ENCODE measurements at regions not wholly inside any gene's neighbourhood (a gene's known extent, or its start where the extent isn't known, plus 50 kb on each side); places are given as distances from the start of the nearest gene placed in this dataset.
"Not testable (repeated sequence)": the region's sequence is repeated elsewhere in the genome, so short reads cannot be mapped to it uniquely, and the experiment has no call there.

DNA sequence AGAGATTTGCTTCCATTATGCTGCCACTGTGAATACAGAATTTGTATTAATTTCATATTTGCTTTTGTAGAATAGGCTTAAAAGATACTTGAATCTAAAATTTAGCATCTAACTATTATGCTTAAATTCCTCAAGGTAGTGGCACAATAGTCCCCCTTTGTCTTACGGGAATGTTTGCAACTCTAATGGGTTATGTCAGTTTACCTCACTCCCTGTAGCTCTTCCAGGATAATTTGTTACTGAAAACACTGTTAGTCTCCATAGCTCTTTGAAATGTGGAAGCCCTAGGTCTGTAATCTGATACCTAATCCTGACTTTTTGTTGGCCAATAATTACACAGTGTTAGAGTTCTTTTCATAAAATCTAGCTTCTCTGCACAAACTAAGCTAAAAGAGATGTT, 433.4 kb downstream of the PYDC2 start:
- no peak for DNase-seq
- ATAC-seq: no peak
- H3K4me1 Mint-ChIP-seq: no peaks in the 10 kb centered on the region
- Histone ChIP-seq H3K4me1 (ENCODE audit: control insufficient read depth in 2 of 2, insufficient read depth in 2 of 2, low read length in 2 of 2) (no peaks in the 10 kb centered on the region), H3K36me3 (ENCODE audit: control insufficient read depth in 2 of 3, insufficient read depth in 3 of 3, low read length in 3 of 3) (no peaks in the 10 kb centered on the region), H3K4me3 (ENCODE audit: low read length) (no peak overlapping the region), H3K9me3 (ENCODE audit: control insufficient read depth in 2 of 3, low read length in 3 of 3) (no peaks in the 10 kb centered on the region), H3K27ac (ENCODE audit: low read depth, low read length) (no peak overlapping the region), H3K27me3 (ENCODE audit: control insufficient read depth in 2 of 2, insufficient read depth in 2 of 2, low read length in 2 of 2) (no peaks in the 10 kb centered on the region)
- ChIA-PET POLR2A (no interaction called here), CTCF (no interaction called here)
- intact Hi-C loops (cut with micrococcal nuclease): no loop called here
- no peak overlapping the region for H3K4me3 Mint-ChIP-seq
- peaks cover 0 to 13% (median 0%) of the 10 kb centered on the region in 11 donors for H3K9me3 Mint-ChIP-seq
- no peak overlapping the region for H3K27ac Mint-ChIP-seq
- H3K36me3 Mint-ChIP-seq: no peaks in the 10 kb centered on the region
- H3K27me3 Mint-ChIP-seq: no peaks in the 10 kb centered on the region

DNA sequence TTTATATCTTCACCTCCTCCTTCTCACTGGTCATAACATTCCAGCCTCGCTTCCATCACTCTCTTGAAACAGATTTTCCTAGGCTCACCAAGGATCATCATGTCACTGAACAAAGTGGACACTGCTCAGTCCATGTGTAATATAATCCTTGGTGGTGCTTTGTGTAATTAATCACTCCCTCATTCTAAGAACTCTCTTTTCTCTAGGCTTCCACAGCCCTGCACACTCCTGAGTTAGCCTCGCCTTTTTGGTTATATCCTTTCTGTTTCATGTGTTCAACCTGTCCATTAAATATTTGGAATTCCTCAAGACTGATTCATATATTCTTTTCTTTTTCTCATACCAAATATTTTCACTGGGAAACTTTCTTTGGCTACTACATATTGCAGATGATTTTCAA, 440.8 kb downstream of the PYDC2 start:
- intact Hi-C loops (cut with micrococcal nuclease): no loop called here
- no peaks in the 10 kb centered on the region for H3K36me3 Mint-ChIP-seq
- POLR2A ChIA-PET: no interaction called here
- H3K27ac Mint-ChIP-seq: no peak overlapping the region
- peaks cover 0 to 3% (median 0%) of the 10 kb centered on the region in 11 donors for H3K9me3 Mint-ChIP-seq
- H3K27ac ChIP-seq (ENCODE audit: low read depth, low read length): no peak overlapping the region
- CTCF ChIA-PET: no interaction called here
- DNase-seq (no peak), ATAC-seq (no peak)
- H3K4me1 Mint-ChIP-seq: no peaks in the 10 kb centered on the region
- H3K4me3 Mint-ChIP-seq: no peak overlapping the region
- no peaks in the 10 kb centered on the region for H3K9me3 ChIP-seq (ENCODE audit: control insufficient read depth in 2 of 3, low read length in 3 of 3)
- no peaks in the 10 kb centered on the region for H3K27me3 ChIP-seq (ENCODE audit: control insufficient read depth in 2 of 2, insufficient read depth in 2 of 2, low read length in 2 of 2)
- no peaks in the 10 kb centered on the region for H3K27me3 Mint-ChIP-seq
- no peaks in the 10 kb centered on the region for H3K36me3 ChIP-seq (ENCODE audit: control insufficient read depth in 2 of 3, insufficient read depth in 3 of 3, low read length in 3 of 3)
- no peak overlapping the region for H3K4me3 ChIP-seq (ENCODE audit: low read length)
- H3K4me1 ChIP-seq (ENCODE audit: control insufficient read depth in 2 of 2, insufficient read depth in 2 of 2, low read length in 2 of 2): no peaks in the 10 kb centered on the region

DNA sequence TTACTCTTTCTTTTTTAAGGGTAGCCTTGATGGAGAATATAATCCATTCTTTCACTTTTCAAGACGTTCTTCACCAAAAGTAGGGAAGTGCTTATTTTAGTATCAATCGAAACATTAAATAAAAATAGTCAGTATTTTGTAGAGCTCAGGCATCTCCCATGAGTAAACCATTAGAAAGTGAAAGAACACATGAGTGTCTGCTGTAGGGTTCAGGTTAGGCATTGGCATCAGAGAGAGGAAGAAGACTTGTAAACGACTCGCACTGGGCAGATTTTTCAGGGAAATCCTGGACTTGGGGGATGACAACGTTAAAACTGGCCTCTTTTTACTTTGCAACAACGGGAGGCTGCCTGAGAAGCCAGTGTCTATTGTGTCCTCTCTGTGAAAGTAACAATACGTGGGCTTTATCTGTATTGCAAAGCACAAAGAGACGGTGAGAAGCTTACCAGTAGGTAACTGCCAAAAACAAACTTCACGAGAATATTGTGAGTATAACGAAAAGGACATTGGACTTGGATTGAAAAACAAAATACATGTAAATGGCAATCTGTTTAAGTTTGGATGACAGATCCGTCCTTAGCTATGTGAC, 451.7 kb downstream of the PYDC2 start:
- no peaks in the 10 kb centered on the region for H3K36me3 ChIP-seq (ENCODE audit: control insufficient read depth in 2 of 3, insufficient read depth in 3 of 3, low read length in 3 of 3)
- ChIA-PET CTCF (no interaction called here), POLR2A (no interaction called here)
- no peak overlapping the region for H3K4me3 ChIP-seq (ENCODE audit: low read length)
- Mint-ChIP-seq H3K9me3 (peaks cover 0 to 14% (median 6%) of the 10 kb centered on the region in 11 donors), H3K27me3 (no peaks in the 10 kb centered on the region), H3K4me1 (no peaks in the 10 kb centered on the region), H3K36me3 (no peaks in the 10 kb centered on the region), H3K4me3 (no peak overlapping the region), H3K27ac (no peak overlapping the region)
- H3K27me3 ChIP-seq (ENCODE audit: control insufficient read depth in 2 of 2, insufficient read depth in 2 of 2, low read length in 2 of 2): no peaks in the 10 kb centered on the region
- ATAC-seq (no peak), DNase-seq (no peak)
- no peaks in the 10 kb centered on the region for H3K9me3 ChIP-seq (ENCODE audit: control insufficient read depth in 2 of 3, low read length in 3 of 3)
- H3K4me1 ChIP-seq (ENCODE audit: control insufficient read depth in 2 of 2, insufficient read depth in 2 of 2, low read length in 2 of 2): no peaks in the 10 kb centered on the region
- intact Hi-C loops (cut with micrococcal nuclease): no loop called here
- no peak overlapping the region for H3K27ac ChIP-seq (ENCODE audit: low read depth, low read length)

DNA sequence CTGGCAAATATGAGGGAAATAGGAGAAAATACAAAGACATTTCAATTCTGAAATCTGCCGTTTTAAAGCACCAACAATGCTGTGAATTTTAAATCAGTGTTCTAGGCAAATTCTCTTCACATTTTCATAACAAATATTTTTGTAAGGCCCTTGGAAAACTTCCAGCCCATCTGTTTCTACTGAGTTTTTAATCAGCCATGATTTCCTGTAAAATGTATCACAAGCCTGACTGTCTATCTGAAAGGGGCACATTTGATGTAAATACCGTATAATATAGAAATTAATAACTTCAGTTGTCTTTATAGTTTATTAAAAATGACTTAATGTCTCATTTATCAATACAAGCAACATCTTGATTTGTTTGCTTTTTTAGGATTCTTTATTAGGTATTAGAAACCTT, 454.7 kb downstream of the PYDC2 start:
- peaks cover 0 to 17% (median 6%) of the 10 kb centered on the region in 11 donors for H3K9me3 Mint-ChIP-seq
- H3K4me3 Mint-ChIP-seq: no peak overlapping the region
- no peak overlapping the region for H3K27ac Mint-ChIP-seq
- H3K4me1 Mint-ChIP-seq: no peaks in the 10 kb centered on the region
- intact Hi-C loops (cut with micrococcal nuclease): no loop called here
- Histone ChIP-seq H3K27me3 (ENCODE audit: control insufficient read depth in 2 of 2, insufficient read depth in 2 of 2, low read length in 2 of 2) (no peaks in the 10 kb centered on the region), H3K27ac (ENCODE audit: low read depth, low read length) (no peak overlapping the region), H3K9me3 (ENCODE audit: control insufficient read depth in 2 of 3, low read length in 3 of 3) (no peaks in the 10 kb centered on the region), H3K4me3 (ENCODE audit: low read length) (no peak overlapping the region), H3K4me1 (ENCODE audit: control insufficient read depth in 2 of 2, insufficient read depth in 2 of 2, low read length in 2 of 2) (no peaks in the 10 kb centered on the region), H3K36me3 (ENCODE audit: control insufficient read depth in 2 of 3, insufficient read depth in 3 of 3, low read length in 3 of 3) (no peaks in the 10 kb centered on the region)
- ChIA-PET CTCF (no interaction called here), POLR2A (no interaction called here)
- DNase-seq (no peak), ATAC-seq (no peak)
- H3K27me3 Mint-ChIP-seq: no peaks in the 10 kb centered on the region
- no peaks in the 10 kb centered on the region for H3K36me3 Mint-ChIP-seq

DNA sequence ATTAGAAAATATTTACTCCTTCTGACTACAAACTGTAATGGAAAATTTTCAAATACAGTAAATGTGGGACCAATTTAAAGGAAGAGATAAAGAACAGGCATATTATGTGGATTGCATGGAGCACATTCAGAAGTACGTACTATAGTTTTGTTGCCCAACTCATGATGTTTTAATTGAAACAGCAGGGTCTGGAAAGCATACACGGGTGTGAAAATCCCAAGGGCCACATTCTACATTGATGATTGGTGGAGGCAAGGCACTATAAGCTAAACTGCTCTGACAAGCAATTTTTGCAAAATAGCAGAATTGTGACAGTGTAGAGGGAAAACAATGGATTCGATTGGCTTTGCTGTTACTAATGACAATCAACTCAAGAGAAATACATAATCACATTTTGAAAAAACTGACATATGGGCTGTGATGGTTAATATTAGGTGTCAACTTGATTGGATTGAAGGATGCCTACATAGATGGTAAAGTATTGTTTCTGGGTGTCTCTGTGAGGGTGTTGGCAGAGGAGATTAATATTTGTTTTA, 458.6 kb downstream of the PYDC2 start:
- Mint-ChIP-seq H3K36me3 (no peaks in the 10 kb centered on the region), H3K4me1 (no peaks in the 10 kb centered on the region), H3K4me3 (no peak overlapping the region), H3K27ac (no peak overlapping the region), H3K27me3 (no peaks in the 10 kb centered on the region), H3K9me3 (peaks cover 0 to 11% (median 1%) of the 10 kb centered on the region in 11 donors)
- H3K4me3 ChIP-seq (ENCODE audit: low read length): no peak overlapping the region
- H3K36me3 ChIP-seq (ENCODE audit: control insufficient read depth in 2 of 3, insufficient read depth in 3 of 3, low read length in 3 of 3): no peaks in the 10 kb centered on the region
- POLR2A ChIA-PET: no interaction called here
- no peaks in the 10 kb centered on the region for H3K9me3 ChIP-seq (ENCODE audit: control insufficient read depth in 2 of 3, low read length in 3 of 3)
- DNase-seq: no peak
- CTCF ChIA-PET: no interaction called here
- H3K27ac ChIP-seq (ENCODE audit: low read depth, low read length): no peak overlapping the region
- intact Hi-C loops (cut with micrococcal nuclease): no loop called here
- ATAC-seq: no peak
- no peaks in the 10 kb centered on the region for H3K4me1 ChIP-seq (ENCODE audit: control insufficient read depth in 2 of 2, insufficient read depth in 2 of 2, low read length in 2 of 2)
- no peaks in the 10 kb centered on the region for H3K27me3 ChIP-seq (ENCODE audit: control insufficient read depth in 2 of 2, insufficient read depth in 2 of 2, low read length in 2 of 2)

DNA sequence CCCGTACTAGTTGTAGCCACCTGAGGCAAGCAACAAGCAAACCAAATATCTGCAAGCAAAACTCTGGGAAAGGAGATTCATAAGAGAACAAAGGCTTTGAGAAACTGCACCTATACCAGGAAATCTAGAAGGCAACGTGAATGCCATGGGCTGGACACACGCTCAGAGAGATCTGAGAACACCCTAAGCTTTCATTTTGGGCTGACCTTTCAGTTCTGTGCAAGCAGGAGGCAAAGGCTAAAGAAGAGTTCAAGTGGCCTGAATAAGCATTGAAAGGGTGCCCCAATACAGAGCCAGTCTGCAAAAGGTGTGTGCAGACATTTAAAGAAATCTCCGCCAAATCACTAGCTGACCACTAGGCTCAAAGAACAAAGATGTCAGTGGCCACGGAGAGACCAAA, 461.6 kb downstream of the PYDC2 start:
- Histone ChIP-seq H3K27me3 (ENCODE audit: control insufficient read depth in 2 of 2, insufficient read depth in 2 of 2, low read length in 2 of 2) (no peaks in the 10 kb centered on the region), H3K27ac (ENCODE audit: low read depth, low read length) (no peak overlapping the region), H3K9me3 (ENCODE audit: control insufficient read depth in 2 of 3, low read length in 3 of 3) (no peaks in the 10 kb centered on the region), H3K4me3 (ENCODE audit: low read length) (no peak overlapping the region), H3K36me3 (ENCODE audit: control insufficient read depth in 2 of 3, insufficient read depth in 3 of 3, low read length in 3 of 3) (no peaks in the 10 kb centered on the region), H3K4me1 (ENCODE audit: control insufficient read depth in 2 of 2, insufficient read depth in 2 of 2, low read length in 2 of 2) (no peaks in the 10 kb centered on the region)
- Mint-ChIP-seq H3K27me3 (no peaks in the 10 kb centered on the region), H3K4me3 (no peak overlapping the region), H3K36me3 (no peaks in the 10 kb centered on the region), H3K4me1 (no peaks in the 10 kb centered on the region), H3K9me3 (peaks cover 0 to 12% (median 1%) of the 10 kb centered on the region in 11 donors), H3K27ac (no peak overlapping the region)
- no peak for DNase-seq
- ChIA-PET CTCF (no interaction called here), POLR2A (no interaction called here)
- intact Hi-C loops (cut with micrococcal nuclease): no loop called here
- ATAC-seq: no peak

DNA sequence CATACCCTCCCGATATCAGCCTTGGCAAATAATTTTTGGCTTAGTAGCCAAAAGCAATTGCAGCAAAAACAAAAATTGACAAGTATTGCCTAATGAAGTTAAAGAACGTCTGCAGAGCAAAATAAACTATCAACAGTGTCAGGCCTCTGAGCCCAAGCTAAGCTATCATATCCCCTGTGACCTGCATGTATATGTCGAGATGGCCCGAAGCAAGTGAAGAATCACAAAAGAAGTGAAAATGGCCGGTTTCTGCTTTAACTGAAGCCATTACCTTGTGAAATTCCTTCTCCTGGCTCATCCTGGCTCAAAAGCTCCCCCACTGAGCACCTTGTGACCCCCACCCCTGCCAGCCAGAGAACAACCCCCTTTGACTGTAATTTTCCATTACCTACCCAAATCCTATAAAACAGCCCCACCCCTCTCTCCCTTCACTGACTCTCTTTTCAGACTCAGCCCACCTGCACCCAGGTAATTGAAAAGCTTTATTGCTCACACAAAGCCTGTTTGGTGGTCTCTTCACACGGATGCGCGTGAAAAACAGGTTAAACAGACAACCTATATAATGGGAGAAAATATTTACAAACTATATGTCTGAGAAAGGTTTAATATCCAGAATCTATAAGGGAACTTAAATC, 466.3 kb downstream of the PYDC2 start:
- POLR2A ChIA-PET; CTCF ChIA-PET; H3K36me3 ChIP-seq (ENCODE audit: control insufficient read depth in 2 of 3, insufficient read depth in 3 of 3, low read length in 3 of 3); H3K36me3 Mint-ChIP-seq; H3K27me3 Mint-ChIP-seq; H3K27ac Mint-ChIP-seq; H3K4me1 ChIP-seq (ENCODE audit: control insufficient read depth in 2 of 2, insufficient read depth in 2 of 2, low read length in 2 of 2); H3K27ac ChIP-seq (ENCODE audit: low read depth, low read length); H3K9me3 ChIP-seq (ENCODE audit: control insufficient read depth in 2 of 3, low read length in 3 of 3); H3K4me1 Mint-ChIP-seq; H3K27me3 ChIP-seq (ENCODE audit: control insufficient read depth in 2 of 2, insufficient read depth in 2 of 2, low read length in 2 of 2); ATAC-seq; H3K4me3 ChIP-seq (ENCODE audit: low read length); H3K4me3 Mint-ChIP-seq; intact Hi-C loops (cut with micrococcal nuclease); DNase-seq: not testable (repeated sequence)
- peaks cover 0 to 14% (median 4%) of the 10 kb centered on the region in 11 donors for H3K9me3 Mint-ChIP-seq

All from naive thymus-derived CD4-positive, alpha-beta T cell (primary cell).